Activated T-helper 17 cell treated with anti-CD3 and anti-CD28 coated beads, Interleukin-2, amount 50 U/mL, for 72 hours (primary cell): ENCODE measurements at regions not wholly inside any gene's neighbourhood (a gene's known extent, or its start where the extent isn't known, plus 50 kb on each side); places are given as distances from the start of the nearest gene placed in this dataset.
A peak's percentile ranks its signal among the peaks of the same experiment; 100 is the strongest.

Experiments
- ATAC-seq: fragments of 150-1000 bp; cut with Tn5 transposase; replicated peaks from 2 replicates; pipeline ENCODE4 v1.10.0; 2021; ENCODE audit warnings: mild to moderate bottlenecking, moderate library complexity
- H3K27ac Mint-ChIP-seq: one replicate; pipeline ENCODE4 v1.8.0; 2022; ENCODE audit warnings: mixed read lengths
- H3K27me3 Mint-ChIP-seq: one replicate; pipeline ENCODE4 v1.8.0; 2022; ENCODE audit warnings: mixed read lengths
- H3K36me3 Mint-ChIP-seq: one replicate; pipeline ENCODE4 v1.8.0; 2022; ENCODE audit warnings: low read depth, mild to moderate bottlenecking, mixed read lengths
- H3K4me1 Mint-ChIP-seq: one replicate; pipeline ENCODE4 v1.8.0; 2022; ENCODE audit warnings: mixed read lengths
- H3K4me3 Mint-ChIP-seq: one replicate; pipeline ENCODE4 v1.8.0; 2022; ENCODE audit warnings: mild to moderate bottlenecking, mixed read lengths
- H3K9me3 Mint-ChIP-seq: one replicate; pipeline ENCODE4 v1.8.0; 2022; ENCODE audit warnings: mixed read lengths

- H3K4me1 Mint-ChIP-seq = peaks cover 32% of the 10 kb centered on the region
- no peak for ATAC-seq
- no peak overlapping the region for H3K27ac Mint-ChIP-seq
- H3K36me3 Mint-ChIP-seq = no peaks in the 10 kb centered on the region
- H3K27me3 Mint-ChIP-seq = no peaks in the 10 kb centered on the region
- H3K9me3 Mint-ChIP-seq = no peaks in the 10 kb centered on the region
- no peak overlapping the region for H3K4me3 Mint-ChIP-seq
These were observed 153.1 kb upstream of the PKDCC start for GRCh38 chr2:41894563-41895333.

DNA sequence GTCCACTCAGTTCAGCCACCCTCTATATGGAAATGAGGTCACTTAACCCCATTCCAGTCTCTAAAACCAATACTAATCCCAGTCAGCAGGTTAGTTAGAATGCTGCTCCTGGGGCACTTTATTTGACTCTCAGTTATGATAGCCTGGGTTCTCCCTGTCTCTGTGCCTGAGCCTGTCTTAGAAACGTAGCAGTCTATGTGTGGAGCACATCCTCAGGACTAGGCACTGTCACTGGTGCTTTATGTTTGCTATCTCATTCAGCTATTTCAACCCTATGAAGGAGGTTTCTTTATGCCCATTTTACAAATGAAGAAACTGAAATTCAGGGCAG is 152.5 kb upstream of the PKDCC start:
- no peak for ATAC-seq
- Mint-ChIP-seq H3K36me3 (no peaks in the 10 kb centered on the region), H3K9me3 (no peaks in the 10 kb centered on the region), H3K4me1 (peaks cover 32% of the 10 kb centered on the region), H3K4me3 (peak overlapping the region; percentile 53), H3K27ac (no peak overlapping the region), H3K27me3 (no peaks in the 10 kb centered on the region)

DNA sequence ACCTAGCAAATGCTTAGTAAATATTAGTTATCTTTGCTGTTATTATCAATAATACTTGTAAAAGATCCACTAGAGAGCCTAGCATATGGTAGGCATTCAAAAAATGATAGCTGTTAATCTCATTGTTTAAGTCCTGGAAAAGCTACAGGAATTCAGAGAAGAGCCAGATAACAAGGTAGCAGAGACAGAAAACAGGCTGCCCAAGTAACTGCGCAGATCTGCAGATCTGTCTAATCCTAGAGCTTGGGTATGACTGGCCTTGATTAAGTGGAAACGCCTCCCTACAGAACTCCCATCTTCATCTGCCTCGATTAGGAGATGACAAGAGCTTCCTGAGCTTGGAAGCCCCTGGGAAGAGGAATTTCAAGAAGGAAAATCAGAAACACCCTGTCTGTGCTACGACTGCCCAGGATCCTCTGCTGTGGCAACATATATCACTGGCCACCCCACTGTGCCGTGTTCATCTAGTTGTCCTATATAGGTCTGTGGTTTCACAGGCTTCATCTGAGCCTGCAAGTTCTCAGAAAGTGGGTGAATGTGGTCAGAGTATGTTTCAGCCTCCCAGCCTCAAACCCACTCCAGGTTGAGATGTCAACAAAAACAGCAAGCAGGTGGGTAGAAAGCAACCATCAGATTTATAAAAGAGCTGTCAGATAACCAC is 151.5 kb upstream of the PKDCC start:
- peak; percentile 95 for ATAC-seq
- Mint-ChIP-seq H3K27me3 (no peaks in the 10 kb centered on the region), H3K9me3 (no peaks in the 10 kb centered on the region), H3K36me3 (no peaks in the 10 kb centered on the region), H3K4me3 (peak overlapping the region; percentile 53), H3K4me1 (peaks cover 32% of the 10 kb centered on the region), H3K27ac (peak overlapping the region; percentile 51)

GRCh38 chr2:41899189-41899588 is 148.6 kb upstream of the PKDCC start:
- no peaks in the 10 kb centered on the region for H3K9me3 Mint-ChIP-seq
- H3K4me1 Mint-ChIP-seq = peaks cover 28% of the 10 kb centered on the region
- no peak overlapping the region for H3K27ac Mint-ChIP-seq
- no peak overlapping the region for H3K4me3 Mint-ChIP-seq
- no peak for ATAC-seq
- H3K27me3 Mint-ChIP-seq = peaks cover 15% of the 10 kb centered on the region
- H3K36me3 Mint-ChIP-seq = no peaks in the 10 kb centered on the region

DNA sequence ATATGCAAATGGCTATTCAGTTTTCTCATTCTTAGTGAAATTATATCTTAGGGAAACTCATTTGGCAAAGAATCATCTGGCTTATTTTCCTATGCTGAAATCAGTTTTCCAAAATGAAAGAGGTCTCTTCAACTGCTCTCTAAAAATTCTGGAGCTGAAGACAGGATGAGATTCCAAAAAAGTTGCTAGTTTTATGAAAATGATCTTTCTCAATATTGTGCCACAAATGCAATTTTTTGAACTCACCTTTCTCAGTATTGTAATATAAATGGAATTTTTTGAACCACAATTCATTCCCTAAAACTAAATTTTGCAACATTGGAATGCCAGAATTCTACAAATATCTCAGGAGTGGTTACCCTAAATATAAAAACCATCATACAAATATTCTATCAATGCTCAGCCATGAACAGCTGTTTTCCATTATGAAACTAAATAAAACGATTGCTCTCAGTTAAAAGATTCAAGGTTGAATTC is 147.7 kb upstream of the PKDCC start:
- Mint-ChIP-seq H3K27me3 (peaks cover 16% of the 10 kb centered on the region), H3K4me3 (no peak overlapping the region), H3K27ac (no peak overlapping the region), H3K9me3 (no peaks in the 10 kb centered on the region), H3K36me3 (no peaks in the 10 kb centered on the region), H3K4me1 (peaks cover 28% of the 10 kb centered on the region)
- no peak for ATAC-seq

- no peak overlapping the region for H3K4me3 Mint-ChIP-seq
- H3K27ac Mint-ChIP-seq = no peak overlapping the region
- no peaks in the 10 kb centered on the region for H3K9me3 Mint-ChIP-seq
- H3K27me3 Mint-ChIP-seq = peaks cover 20% of the 10 kb centered on the region
- peaks cover 4% of the 10 kb centered on the region for H3K4me1 Mint-ChIP-seq
- no peaks in the 10 kb centered on the region for H3K36me3 Mint-ChIP-seq
- ATAC-seq = no peak
These were observed 144.9 kb upstream of the PKDCC start for GRCh38 chr2:41902897-41903296.

- Mint-ChIP-seq H3K27me3 (peaks cover 20% of the 10 kb centered on the region), H3K27ac (no peak overlapping the region), H3K36me3 (no peaks in the 10 kb centered on the region), H3K4me3 (no peak overlapping the region), H3K9me3 (no peaks in the 10 kb centered on the region), H3K4me1 (no peaks in the 10 kb centered on the region)
- ATAC-seq = no peak
These were observed 144.2 kb upstream of the PKDCC start for GRCh38 chr2:41903474-41904135.

- H3K27me3 Mint-ChIP-seq = peaks cover 20% of the 10 kb centered on the region
- H3K36me3 Mint-ChIP-seq = no peaks in the 10 kb centered on the region
- ATAC-seq = no peak
- no peak overlapping the region for H3K27ac Mint-ChIP-seq
- no peaks in the 10 kb centered on the region for H3K4me1 Mint-ChIP-seq
- no peaks in the 10 kb centered on the region for H3K9me3 Mint-ChIP-seq
- no peak overlapping the region for H3K4me3 Mint-ChIP-seq
These were observed 143.4 kb upstream of the PKDCC start for GRCh38 chr2:41904459-41904858.

DNA sequence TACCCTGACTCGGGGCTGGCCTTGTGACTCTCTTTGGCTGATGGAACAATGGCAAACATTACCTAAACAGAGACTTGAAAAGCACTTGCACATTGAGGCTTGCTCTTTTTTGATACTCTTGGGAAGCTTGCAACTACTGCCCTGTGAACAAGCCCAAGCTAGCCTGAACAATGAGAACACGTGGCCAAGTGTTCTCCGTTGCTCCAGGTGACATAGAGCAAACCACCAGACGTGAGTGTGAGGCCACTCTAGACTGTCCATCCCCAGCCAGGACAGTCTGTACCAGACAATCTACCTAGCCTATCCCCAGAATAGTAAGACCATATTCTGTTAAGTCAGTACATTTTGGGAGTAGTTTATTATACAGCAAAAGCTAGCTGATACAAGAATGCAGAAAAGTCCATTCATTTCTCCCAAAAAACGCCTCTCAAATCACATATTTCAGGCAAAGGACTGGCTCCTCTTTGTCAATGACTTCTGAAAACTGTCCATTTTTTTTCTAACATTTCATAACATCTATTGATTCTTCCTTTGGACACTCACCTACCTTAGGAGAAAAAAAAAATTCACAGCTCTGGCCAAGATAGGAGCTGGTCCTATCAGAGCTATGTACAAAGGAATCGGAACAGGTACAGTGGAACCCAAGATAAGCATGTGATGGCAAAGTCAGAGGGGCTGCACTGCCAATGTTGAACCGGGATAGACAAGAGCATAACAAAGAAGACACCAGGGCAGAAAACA is 142.1 kb upstream of the PKDCC start:
- Mint-ChIP-seq H3K27ac (no peak overlapping the region), H3K9me3 (no peaks in the 10 kb centered on the region), H3K36me3 (no peaks in the 10 kb centered on the region), H3K4me3 (no peak overlapping the region), H3K4me1 (no peaks in the 10 kb centered on the region), H3K27me3 (peaks cover 20% of the 10 kb centered on the region)
- no peak for ATAC-seq

GRCh38 chr2:41906338-41906725 is 141.5 kb upstream of the PKDCC start:
- Mint-ChIP-seq H3K4me1 (no peaks in the 10 kb centered on the region), H3K27me3 (peaks cover 25% of the 10 kb centered on the region), H3K9me3 (no peaks in the 10 kb centered on the region), H3K27ac (no peak overlapping the region), H3K36me3 (no peaks in the 10 kb centered on the region), H3K4me3 (no peak overlapping the region)
- no peak for ATAC-seq

- Mint-ChIP-seq H3K9me3 (no peaks in the 10 kb centered on the region), H3K4me1 (no peaks in the 10 kb centered on the region), H3K36me3 (no peaks in the 10 kb centered on the region), H3K27ac (no peak overlapping the region), H3K4me3 (no peak overlapping the region), H3K27me3 (peaks cover 23% of the 10 kb centered on the region)
- ATAC-seq = no peak
These were observed 140.7 kb upstream of the PKDCC start for GRCh38 chr2:41907141-41907540.

DNA sequence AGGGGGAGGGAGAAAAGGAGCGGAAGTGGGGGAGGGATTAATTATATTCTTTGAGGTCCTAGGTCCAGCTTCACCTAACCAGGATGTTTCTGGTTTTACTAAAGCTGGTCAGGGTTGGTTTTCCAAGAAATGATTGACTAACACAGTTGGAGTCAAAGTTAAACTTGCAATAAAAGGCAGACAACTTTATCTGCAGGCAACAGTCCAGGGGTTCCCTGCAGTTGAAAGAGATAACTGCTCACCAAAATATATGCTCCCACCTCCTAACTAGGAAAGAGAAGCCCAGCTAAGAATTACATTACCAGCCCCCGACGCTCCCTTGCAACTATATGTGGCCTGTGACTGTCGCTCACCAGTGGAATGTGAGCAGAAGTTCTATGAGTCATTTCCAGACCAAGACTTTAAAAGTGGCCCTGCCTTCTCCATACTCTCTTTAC is 140.0 kb upstream of the PKDCC start:
- no peaks in the 10 kb centered on the region for H3K4me1 Mint-ChIP-seq
- no peaks in the 10 kb centered on the region for H3K36me3 Mint-ChIP-seq
- no peak overlapping the region for H3K4me3 Mint-ChIP-seq
- ATAC-seq = peak; percentile 60
- H3K27me3 Mint-ChIP-seq = peaks cover 22% of the 10 kb centered on the region
- no peaks in the 10 kb centered on the region for H3K9me3 Mint-ChIP-seq
- H3K27ac Mint-ChIP-seq = no peak overlapping the region

DNA sequence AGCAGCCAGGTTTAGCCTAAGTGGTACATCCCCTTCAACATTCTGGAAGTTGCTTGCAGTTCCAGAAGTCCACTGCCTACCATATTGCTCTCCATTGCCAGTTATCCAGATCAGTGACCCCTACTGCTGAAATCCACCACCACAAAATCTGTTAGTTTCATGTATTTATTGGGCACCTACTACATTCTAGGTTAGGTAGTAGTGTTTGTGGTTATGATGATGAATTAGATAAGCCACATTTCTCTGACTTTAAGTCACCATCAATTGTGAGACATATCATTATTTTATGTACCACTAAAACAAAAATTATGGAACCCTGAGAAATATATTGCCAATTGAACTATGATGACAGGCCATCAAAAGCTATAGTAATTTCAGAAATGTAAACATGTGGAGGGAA is 139.5 kb upstream of the PKDCC start:
- Mint-ChIP-seq H3K9me3 (no peaks in the 10 kb centered on the region), H3K36me3 (no peaks in the 10 kb centered on the region), H3K4me1 (no peaks in the 10 kb centered on the region), H3K4me3 (no peak overlapping the region), H3K27me3 (peaks cover 16% of the 10 kb centered on the region), H3K27ac (no peak overlapping the region)
- peak; percentile 54 for ATAC-seq

- ATAC-seq = no peak
- Mint-ChIP-seq H3K27ac (no peak overlapping the region), H3K9me3 (no peaks in the 10 kb centered on the region), H3K4me1 (no peaks in the 10 kb centered on the region), H3K36me3 (no peaks in the 10 kb centered on the region), H3K27me3 (peaks cover 13% of the 10 kb centered on the region), H3K4me3 (no peak overlapping the region)
These were observed 138.2 kb upstream of the PKDCC start for GRCh38 chr2:41909584-41909983.
